ENCODE measurements at regions not wholly inside any gene's neighbourhood (a gene's known extent, or its start where the extent isn't known, plus 50 kb on each side); places are given as distances from the start of the nearest gene placed in this dataset.
A peak's percentile ranks its signal among the peaks of the same experiment; 100 is the strongest.

DNA sequence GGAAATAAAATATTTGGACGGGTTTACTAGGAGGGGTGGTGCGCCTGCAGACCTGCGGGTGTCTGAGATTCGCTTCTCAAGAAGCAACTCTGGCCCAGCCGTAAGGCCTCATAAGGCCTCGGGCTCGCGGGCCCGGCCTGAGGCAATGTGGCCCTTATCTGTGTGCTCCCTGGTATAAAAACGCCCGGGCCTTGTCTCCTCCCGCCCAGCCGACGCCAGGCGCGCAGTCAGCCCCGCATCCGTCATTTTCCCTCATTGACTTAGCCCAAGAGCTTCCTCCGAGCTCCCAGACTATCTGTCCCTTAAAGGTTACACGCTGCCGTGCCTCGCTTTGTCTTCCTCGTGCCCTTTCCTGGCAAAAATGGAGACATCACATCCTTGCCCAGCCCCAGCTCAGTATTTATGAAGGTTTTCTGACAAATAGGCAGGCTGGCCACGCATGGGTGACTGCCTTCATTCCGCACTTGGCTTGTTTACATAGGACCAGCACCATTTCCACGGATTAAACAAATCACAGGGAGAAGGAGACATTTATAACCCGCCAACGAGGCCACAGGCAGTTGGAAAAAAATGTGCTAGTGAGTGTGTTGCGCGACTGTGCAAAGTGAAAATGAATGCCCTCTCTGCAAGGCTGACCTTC, 74.5 kb upstream of the TBCA start:
- DNase-seq, result peak in 3 of 5 donors; percentile 34 to 53 (median 46)

GRCh38 chr5:77849308-77849900, 73.3 kb upstream of the TBCA start:
- Histone ChIP-seq H3K36me3 (ENCODE audit: control insufficient read depth in 2 of 3, insufficient read depth in 3 of 3, low read length in 3 of 3) (no peaks in the 10 kb centered on the region), H3K27ac (ENCODE audit: low read depth in 2 of 2, low read length in 2 of 2) (no peak overlapping the region), H3K4me1 (ENCODE audit: control insufficient read depth in 2 of 3, insufficient read depth in 2 of 3, low read depth in 1 of 3, low read length in 3 of 3) (peaks cover 0 to 10% (median 8%) of the 10 kb centered on the region in 3 donors), H3K9ac (ENCODE audit: low read length in 3 of 3) (no peak overlapping the region), H3K4me3 (ENCODE audit: low read length in 3 of 3) (no peak overlapping the region), H3K9me3 (ENCODE audit: control insufficient read depth in 2 of 3, insufficient read depth in 1 of 3, low read length in 3 of 3) (no peaks in the 10 kb centered on the region), H3K27me3 (ENCODE audit: control insufficient read depth, insufficient read depth, low read length) (no peaks in the 10 kb centered on the region)
- DNase-seq (no peak), FAIRE-seq (no peak)
- TF ChIP-seq CTCF (IDR thresholded peaks at IDR 0.05; ENCODE audit: borderline replicate concordance, extremely low read depth, insufficient read depth), result no peak
- intact Hi-C loops (cut with DNase I), result no loop called here

More for the DNA sequence above, 74.5 kb upstream of the TBCA start:
- TF ChIP-seq CTCF (IDR thresholded peaks at IDR 0.05; ENCODE audit: borderline replicate concordance, extremely low read depth, insufficient read depth), result no peak
- H3K9ac ChIP-seq (ENCODE audit: low read length in 3 of 3), result peak overlapping the region in 2 of 3 donors; percentile 13 to 15
- intact Hi-C loops (cut with DNase I), result no loop called here
- FAIRE-seq, result no peak
- peaks cover 0 to 6% (median 4%) of the 10 kb centered on the region in 3 donors for H3K4me1 ChIP-seq (ENCODE audit: control insufficient read depth in 2 of 3, insufficient read depth in 2 of 3, low read depth in 1 of 3, low read length in 3 of 3)
- H3K27me3 ChIP-seq (ENCODE audit: control insufficient read depth, insufficient read depth, low read length), result no peaks in the 10 kb centered on the region
- H3K36me3 ChIP-seq (ENCODE audit: control insufficient read depth in 2 of 3, insufficient read depth in 3 of 3, low read length in 3 of 3), result no peaks in the 10 kb centered on the region
- peak overlapping the region; percentile 72 to 83 (median 73) for H3K4me3 ChIP-seq (ENCODE audit: low read length in 3 of 3)
- no peaks in the 10 kb centered on the region for H3K9me3 ChIP-seq (ENCODE audit: control insufficient read depth in 2 of 3, insufficient read depth in 1 of 3, low read length in 3 of 3)
- H3K27ac ChIP-seq (ENCODE audit: low read depth in 2 of 2, low read length in 2 of 2), result no peak overlapping the region

- H3K36me3 ChIP-seq (ENCODE audit: control insufficient read depth in 2 of 3, insufficient read depth in 3 of 3, low read length in 3 of 3), result no peaks in the 10 kb centered on the region
- no peaks in the 10 kb centered on the region for H3K27me3 ChIP-seq (ENCODE audit: control insufficient read depth, insufficient read depth, low read length)
- H3K27ac ChIP-seq (ENCODE audit: low read depth in 2 of 2, low read length in 2 of 2), result no peak overlapping the region
- no peak for DNase-seq
- TF ChIP-seq CTCF (IDR thresholded peaks at IDR 0.05; ENCODE audit: borderline replicate concordance, extremely low read depth, insufficient read depth), result no peak
- intact Hi-C loops (cut with DNase I), result no loop called here
- no peak overlapping the region for H3K9ac ChIP-seq (ENCODE audit: low read length in 3 of 3)
- FAIRE-seq, result no peak
- no peak overlapping the region for H3K4me3 ChIP-seq (ENCODE audit: low read length in 3 of 3)
- H3K9me3 ChIP-seq (ENCODE audit: control insufficient read depth in 2 of 3, insufficient read depth in 1 of 3, low read length in 3 of 3), result no peaks in the 10 kb centered on the region
- H3K4me1 ChIP-seq (ENCODE audit: control insufficient read depth in 2 of 3, insufficient read depth in 2 of 3, low read depth in 1 of 3, low read length in 3 of 3), result peaks cover 0 to 11% (median 8%) of the 10 kb centered on the region in 3 donors
These were observed 71.7 kb upstream of the TBCA start for GRCh38 chr5:77847814-77848290.

Measured in kidney (tissue), 13 donors.